Neural cell (in vitro differentiated cells): ENCODE measurements at regions not wholly inside any gene's neighbourhood (a gene's known extent, or its start where the extent isn't known, plus 50 kb on each side); places are given as distances from the start of the nearest gene placed in this dataset.

Experiments
- CTCF ChIP-seq: fragments of 450-650 bp; IDR thresholded peaks from 2 replicates; pipeline ENCODE4 v1.5.1; 2014; ENCODE audit warnings: antibody characterized with exemption, mild to moderate bottlenecking, moderate library complexity; ENCODE audit not compliant: poor library complexity, severe bottlenecking
- EP300 ChIP-seq: fragments of 450-650 bp; conservative IDR thresholded peaks from 2 replicates; pipeline ENCODE4 v1.6.1; 2014; ENCODE audit warnings: antibody characterized with exemption, mild to moderate bottlenecking, moderate library complexity; ENCODE audit not compliant: poor library complexity, severe bottlenecking
- EZH2 ChIP-seq: fragments of 200-600, 300-800 bp; shearing (Covaris generic), sonication (generic); IDR thresholded peaks from 2 replicates; pipeline ENCODE4 v1.6.1; 2014; ENCODE audit warnings: antibody characterized with exemption, low read length, borderline replicate concordance, mild to moderate bottlenecking; ENCODE audit not compliant: insufficient read depth, poor library complexity, severe bottlenecking
- POLR2AphosphoS5 ChIP-seq: IDR thresholded peaks from 2 replicates; pipeline ENCODE4 v1.6.1; 2012
- TAF1 ChIP-seq: IDR thresholded peaks from 2 replicates; pipeline ENCODE4 v1.6.1; 2012; ENCODE audit warnings: low read depth

GRCh38 chr7:125085084-125085483, 155.5 kb upstream of the POT1 start:
- TF ChIP-seq EZH2 (no peak), CTCF (no peak), EP300 (no peak), POLR2AphosphoS5 (no peak), TAF1 (no peak)
